ENCODE measurements at regions not wholly inside any gene's neighbourhood (a gene's known extent, or its start where the extent isn't known, plus 50 kb on each side); places are given as distances from the start of the nearest gene placed in this dataset.

GRCh38 chr4:24741910-24742309, 53.5 kb upstream of the SOD3 start:
- Histone ChIP-seq H3K4me3 (no peak overlapping the region), H3K4me1 (peaks cover 0 to 2% (median 0%) of the 10 kb centered on the region in 12 donors), H3K9me3 (peaks cover 0 to 8% (median 1%) of the 10 kb centered on the region in 12 donors), H3K27me3 (no peaks in the 10 kb centered on the region), H3K36me3 (no peaks in the 10 kb centered on the region), H3K27ac (no peak overlapping the region)
- ATAC-seq (no peak), DNase-seq (no peak)
- 49 to 72% (median 63%) methylated on average over 5 of the region's 5 CpGs for WGBS, 4 donors
- intact Hi-C loops (cut with DNase I), result no loop called here
- no peak for TF ChIP-seq CTCF (IDR thresholded peaks at IDR 0.05)
- TF ChIP-seq POLR2A (IDR thresholded peaks at IDR 0.05), result no peak

GRCh38 chr4:24742335-24742734, 53.0 kb upstream of the SOD3 start:
- Histone ChIP-seq H3K27ac (no peak overlapping the region), H3K27me3 (no peaks in the 10 kb centered on the region), H3K9me3 (peaks cover 0 to 8% (median 0%) of the 10 kb centered on the region in 12 donors), H3K4me1 (peaks cover 0 to 2% (median 0%) of the 10 kb centered on the region in 12 donors), H3K4me3 (no peak overlapping the region), H3K36me3 (no peaks in the 10 kb centered on the region)
- DNase-seq (no peak), ATAC-seq (no peak)
- intact Hi-C loops (cut with DNase I), result no loop called here
- 68 to 74% (median 71%) methylated on average over 2 of the region's 2 CpGs for WGBS, 4 donors
- TF ChIP-seq CTCF (IDR thresholded peaks at IDR 0.05) (no peak), POLR2A (IDR thresholded peaks at IDR 0.05) (no peak)

- Histone ChIP-seq H3K36me3 (no peaks in the 10 kb centered on the region), H3K27me3 (no peaks in the 10 kb centered on the region), H3K4me3 (no peak overlapping the region), H3K9me3 (peaks cover 0 to 5% (median 0%) of the 10 kb centered on the region in 12 donors), H3K27ac (no peak overlapping the region), H3K4me1 (peaks cover 0 to 2% (median 0%) of the 10 kb centered on the region in 12 donors)
- intact Hi-C loops (cut with DNase I), result no loop called here
- WGBS, 4 donors, result 79 to 83% (median 81%) methylated on average over 5 of the region's 5 CpGs
- DNase-seq (no peak), ATAC-seq (no peak)
- no peak for TF ChIP-seq POLR2A (IDR thresholded peaks at IDR 0.05)
- TF ChIP-seq CTCF (IDR thresholded peaks at IDR 0.05), result no peak
Observed at GRCh38 chr4:24742773-24743172, 52.6 kb upstream of the SOD3 start.

GRCh38 chr4:24743206-24743605, 52.2 kb upstream of the SOD3 start:
- WGBS, 4 donors, result 82 to 85% (median 83%) methylated on average over 5 of the region's 5 CpGs
- H3K27ac ChIP-seq, result no peak overlapping the region
- intact Hi-C loops (cut with DNase I), result no loop called here
- no peak for ATAC-seq
- no peak for DNase-seq
- H3K36me3 ChIP-seq, result no peaks in the 10 kb centered on the region
- no peak for TF ChIP-seq CTCF (IDR thresholded peaks at IDR 0.05)
- no peak for TF ChIP-seq POLR2A (IDR thresholded peaks at IDR 0.05)
- no peak overlapping the region for H3K4me3 ChIP-seq
- peaks cover 0 to under 1% (median 0%) of the 10 kb centered on the region in 12 donors for H3K9me3 ChIP-seq
- peaks cover 0 to 2% (median 0%) of the 10 kb centered on the region in 12 donors for H3K4me1 ChIP-seq
- no peaks in the 10 kb centered on the region for H3K27me3 ChIP-seq
